ENCODE measurements at regions not wholly inside any gene's neighbourhood (a gene's known extent, or its start where the extent isn't known, plus 50 kb on each side); places are given as distances from the start of the nearest gene placed in this dataset.

- TF ChIP-seq CHD7 (IDR thresholded peaks at IDR 0.05; ENCODE audit: insufficient replicate concordance, low read length) (no peak), EGR1 (IDR thresholded peaks at IDR 0.05; ENCODE audit: borderline replicate concordance, low read depth, low read length) (no peak), EZH2 (IDR thresholded peaks at IDR 0.05; ENCODE audit: low read depth, low read length, severe bottlenecking) (no peak)
Measured at GRCh38 chr21:31503467-31503866, 156.0 kb upstream of the SOD1 start (continued).
